ENCODE measurements at regions not wholly inside any gene's neighbourhood (a gene's known extent, or its start where the extent isn't known, plus 50 kb on each side); places are given as distances from the start of the nearest gene placed in this dataset.
A peak's percentile ranks its signal among the peaks of the same experiment; 100 is the strongest.

DNA sequence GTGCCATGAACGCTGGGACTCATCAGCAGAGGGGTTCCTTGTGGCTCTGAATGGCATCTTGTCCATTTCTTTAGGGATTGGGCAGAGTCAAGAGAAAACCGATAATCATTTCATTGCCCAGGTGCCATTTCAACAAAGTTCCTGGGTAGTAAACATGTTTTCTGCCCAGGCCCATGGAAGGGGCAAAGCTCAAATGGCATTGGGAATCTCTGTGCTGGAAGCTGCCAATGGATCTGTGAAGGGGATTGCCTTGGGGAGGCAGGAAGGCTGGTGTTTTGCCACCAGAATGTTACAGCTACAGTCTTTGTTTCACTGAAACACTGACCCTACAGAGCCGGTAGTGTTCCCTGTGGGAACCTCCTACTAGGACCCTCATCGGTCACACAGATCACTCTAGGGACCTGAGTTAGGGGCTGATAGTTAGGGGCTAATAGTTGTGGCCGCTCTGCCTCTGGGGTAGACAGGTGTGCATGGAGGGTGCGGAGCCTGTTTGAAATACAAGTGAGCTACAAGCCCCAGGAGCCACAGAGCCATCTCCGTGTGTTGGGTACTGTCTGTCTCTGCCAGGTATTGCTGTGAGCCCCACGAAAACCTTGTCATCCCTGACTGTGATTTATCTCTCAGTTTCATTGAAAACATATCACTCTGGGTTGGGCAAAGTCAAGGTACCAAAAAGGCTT is 224.4 kb upstream of the COPS8 start:
- DNase-seq, result no peak

DNA sequence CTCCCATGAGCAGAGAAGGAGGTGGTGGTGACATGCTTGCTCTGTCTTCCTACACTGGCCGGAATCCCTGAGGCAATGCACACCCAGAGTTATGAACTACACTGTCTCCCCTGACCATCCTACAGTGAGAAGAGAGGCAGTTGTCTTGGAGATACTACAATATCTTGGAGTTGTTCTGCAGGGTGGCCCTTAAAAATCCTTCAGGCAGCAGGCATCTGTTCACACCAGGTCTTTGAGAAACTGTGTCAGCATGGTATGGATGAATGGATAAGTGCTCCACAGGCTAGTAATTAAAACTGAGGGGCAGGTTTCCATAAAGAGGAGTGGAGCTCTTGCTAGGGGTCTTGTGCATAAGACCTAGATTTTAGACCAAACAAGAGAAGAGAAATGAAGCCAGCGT is 223.7 kb upstream of the COPS8 start:
- DNase-seq, result no peak

- DNase-seq, result no peak
Observed at GRCh38 chr2:236862526-236862925, 223.2 kb upstream of the COPS8 start.

DNA sequence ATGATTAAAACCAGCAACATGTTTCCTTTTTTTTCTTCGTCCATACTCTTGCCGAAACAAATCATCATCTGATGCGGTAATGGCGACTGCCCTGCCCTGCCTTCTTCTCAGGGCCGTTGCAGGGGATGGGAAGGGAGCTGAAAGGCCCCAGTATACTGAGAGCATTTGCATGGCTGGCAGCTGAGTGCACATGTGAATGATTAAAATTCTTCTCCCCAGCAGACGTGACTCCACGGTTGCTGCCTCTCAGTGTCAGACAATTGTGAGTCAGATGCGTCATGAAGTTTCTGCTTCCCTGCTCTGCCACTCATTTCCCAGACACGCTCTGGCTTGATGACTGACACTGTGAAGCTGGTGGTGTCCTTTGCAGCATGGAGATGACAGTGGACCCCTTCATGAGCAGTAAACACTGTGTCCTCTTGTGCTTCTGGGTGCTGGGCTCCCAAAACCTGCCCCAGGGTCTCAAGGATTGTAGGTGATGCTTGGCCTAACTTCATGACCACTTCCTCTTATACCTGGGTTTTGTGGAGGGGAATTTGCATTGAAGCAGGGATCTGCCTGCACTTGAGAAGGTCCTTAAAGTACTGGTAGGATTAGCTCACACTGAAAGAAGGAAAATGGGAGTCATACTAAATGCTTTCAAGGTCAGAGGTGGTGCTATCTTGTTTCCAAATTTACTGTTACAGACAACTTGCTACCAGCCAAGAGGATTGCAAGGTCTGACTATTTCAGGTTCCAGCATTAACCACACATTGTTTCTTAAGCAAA is 222.5 kb upstream of the COPS8 start:
- DNase-seq, result no peak

GRCh38 chr2:236863729-236864126 is 222.0 kb upstream of the COPS8 start:
- DNase-seq, result no peak

- DNase-seq, result no peak
Observed at GRCh38 chr2:236865052-236865451, 220.6 kb upstream of the COPS8 start.

- DNase-seq, result peak; percentile 11
Observed at GRCh38 chr2:236866542-236867340, 218.9 kb upstream of the COPS8 start.

DNA sequence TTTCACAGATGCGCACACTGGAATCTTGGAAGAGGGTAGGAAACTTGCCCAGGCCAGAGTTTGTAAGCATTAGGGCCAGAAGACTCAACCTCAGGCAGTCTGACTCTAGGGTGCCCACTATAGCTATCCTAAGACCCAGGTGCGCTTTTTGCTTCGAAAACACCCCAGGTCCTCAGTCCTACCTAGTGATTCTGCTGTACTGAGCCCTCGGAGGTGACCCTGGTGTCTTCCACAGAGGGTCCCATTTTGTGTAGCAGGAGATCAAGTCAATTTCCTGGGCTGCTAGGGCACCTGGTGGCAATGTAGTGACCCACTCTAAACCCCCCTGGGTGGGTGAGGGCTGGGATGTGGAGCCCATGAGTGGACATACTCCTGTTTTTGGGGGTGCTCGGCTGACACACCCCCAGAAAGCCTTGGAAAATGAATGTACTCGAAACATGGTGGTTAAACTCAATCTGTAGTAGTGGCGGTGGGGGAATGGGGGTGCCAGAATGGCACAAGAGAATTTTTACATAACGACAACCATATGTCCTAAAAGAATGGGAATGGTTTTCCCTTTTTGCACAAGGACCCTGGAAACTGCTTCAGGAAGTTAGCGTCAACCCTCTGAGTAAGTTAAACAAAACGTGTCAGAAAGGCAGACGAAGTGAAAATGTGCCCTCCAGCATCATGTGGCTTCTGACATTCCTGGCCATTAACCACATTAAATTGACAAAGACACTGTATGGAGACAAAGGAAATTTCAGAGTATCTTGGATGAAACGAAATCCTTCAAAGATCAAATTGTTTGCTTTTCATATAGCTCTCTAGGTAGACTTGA is 218.0 kb upstream of the COPS8 start:
- DNase-seq, result no peak

GRCh38 chr2:236870370-236870769 is 215.3 kb upstream of the COPS8 start:
- no peak for DNase-seq

- peak; percentile 99 for DNase-seq
Observed at GRCh38 chr2:236871500-236872001, 214.1 kb upstream of the COPS8 start.

GRCh38 chr2:236872015-236872414 is 213.7 kb upstream of the COPS8 start:
- no peak for DNase-seq

DNA sequence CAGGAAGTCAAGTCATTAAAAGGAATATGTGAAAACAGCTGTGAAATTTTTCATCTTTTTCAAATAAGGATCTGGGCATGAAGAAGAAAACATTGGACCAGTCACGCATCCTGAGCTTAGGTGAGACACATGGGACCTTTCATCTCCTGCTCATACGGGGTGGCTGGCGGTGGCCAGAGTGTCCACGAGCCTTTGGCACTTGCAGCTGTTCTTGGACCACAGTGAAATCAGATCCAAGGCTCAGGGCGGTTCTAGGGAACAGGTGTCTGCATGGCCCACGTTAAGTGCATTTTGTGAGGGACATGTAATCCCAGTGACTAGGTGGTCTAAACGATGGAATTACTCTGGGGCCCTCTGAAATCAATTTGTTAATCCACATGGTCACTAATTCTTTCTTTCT is 212.7 kb upstream of the COPS8 start:
- DNase-seq, result no peak

- DNase-seq, result no peak
Observed at GRCh38 chr2:236873636-236874035, 212.1 kb upstream of the COPS8 start.

GRCh38 chr2:236874866-236875481 is 210.7 kb upstream of the COPS8 start:
- DNase-seq, result no peak

- no peak for DNase-seq
Observed at GRCh38 chr2:236875906-236876505, 209.7 kb upstream of the COPS8 start.

- DNase-seq, result no peak
Observed at GRCh38 chr2:236876642-236877041, 209.0 kb upstream of the COPS8 start.

GRCh38 chr2:236877972-236878371 is 207.7 kb upstream of the COPS8 start:
- DNase-seq, result no peak

DNA sequence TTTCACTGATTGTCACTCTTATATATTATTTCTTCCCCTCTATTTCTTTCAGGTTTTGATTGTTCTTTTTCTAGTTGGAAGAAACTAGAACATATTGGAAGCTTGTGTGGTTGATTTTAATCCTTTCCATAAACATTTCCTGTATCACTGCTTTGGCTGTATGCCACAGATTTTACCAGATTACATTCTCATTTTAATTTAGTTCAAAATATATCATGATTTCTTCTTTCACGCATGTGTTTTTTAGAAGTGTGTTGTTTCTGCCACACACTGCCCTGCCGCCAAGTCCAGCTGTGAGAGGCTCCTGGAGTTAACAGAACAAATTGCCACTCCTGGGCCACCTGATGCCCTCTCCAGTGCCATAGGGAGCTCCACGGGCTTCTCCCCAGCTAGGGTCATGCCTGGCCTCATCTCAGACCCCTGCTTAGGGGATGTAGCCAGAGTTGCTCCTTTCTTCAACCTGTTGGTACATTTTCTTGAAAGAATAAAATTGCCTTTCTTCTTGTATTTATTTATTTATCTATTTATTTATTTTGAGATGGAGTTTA is 206.2 kb upstream of the COPS8 start:
- no peak for DNase-seq

GRCh38 chr2:236882074-236882473 is 203.6 kb upstream of the COPS8 start:
- no peak for DNase-seq

- no peak for DNase-seq
Observed at GRCh38 chr2:236882930-236883329, 202.8 kb upstream of the COPS8 start.

- no peak for DNase-seq
Observed at GRCh38 chr2:236883819-236884218, 201.9 kb upstream of the COPS8 start.
